Heart right ventricle (tissue), 16 donors: ENCODE measurements at regions not wholly inside any gene's neighbourhood (a gene's known extent, or its start where the extent isn't known, plus 50 kb on each side); places are given as distances from the start of the nearest gene placed in this dataset.

Experiments used
- ATAC-seq, 8 donors: fragments of 200-7000 bp; cut with Tn5 transposase; one replicate each; pipeline ENCODE4 v1.9.1; 2020; ENCODE audit warnings: mild to moderate bottlenecking in 8 of 8, moderate library complexity in 8 of 8, moderate number of reproducible peaks in 1 of 8
- DNase-seq, 2 donors: peaks; one replicate each; pipeline ENCODE4 v3.0.0-alpha.2; 2020
- H3K27ac ChIP-seq, 10 donors: fragments of 200-600 bp; sonication (generic) in 2 of 10; one replicate each; pipeline versions ENCODE4 v1.5.0 to v1.8.0; 2020 to 2022; ENCODE audit warnings: mild to moderate bottlenecking in 3 of 10
- H3K27me3 ChIP-seq, 7 donors: fragments of 200-600 bp; one replicate each; pipeline ENCODE4 v1.8.0; 2021 to 2022; ENCODE audit warnings: mild to moderate bottlenecking in 2 of 7
- H3K36me3 ChIP-seq, 9 donors: fragments of 200-600 bp; sonication (generic) in 1 of 9; one replicate each; pipeline versions ENCODE4 v1.5.0 to v1.8.0; 2020 to 2022; ENCODE audit warnings: mild to moderate bottlenecking in 2 of 9
- H3K4me1 ChIP-seq, 9 donors: fragments of 200-600 bp; sonication (generic) in 1 of 9; one replicate each; pipeline versions ENCODE4 v1.5.0 to v1.8.0; 2020 to 2022; ENCODE audit warnings: mild to moderate bottlenecking in 4 of 9
- H3K4me3 ChIP-seq, 10 donors: fragments of 200-600 bp; sonication (generic) in 2 of 10; one replicate each; pipeline versions ENCODE4 v1.5.0 to v1.8.0; 2020 to 2022; ENCODE audit warnings: mild to moderate bottlenecking in 7 of 10, moderate library complexity in 2 of 10
- H3K9me3 ChIP-seq, 11 donors: fragments of 200-600 bp in 10 of 11; sonication (generic) in 2 of 11; one replicate each; pipeline versions ENCODE4 v1.5.0 to v1.8.0; 2013 to 2022; ENCODE audit warnings: mild to moderate bottlenecking in 2 of 11, control low read depth in 1 of 11, moderate library complexity in 1 of 11
- WGBS, 2 donors: extraction: QIAGEN DNeasy Blood & Tissue Kit; methylation state at CpG; one replicate each; pipeline ENCODE4 v1.1.7; 2013; ENCODE audit warnings: inconsistent platforms in 1 of 2; 5-methylcytosine and 5-hydroxymethylcytosine counted together
- intact Hi-C, 10 donors: fragments of 100-400 bp; cut with DNase I; formaldehyde crosslinking; loops; one replicate each; pipeline versions ENCODE4 v1.11.1 to v1.14.2; 2022
- TF ChIP-seq, protein P1 (sequence below), 9 donors: fragments of 200-600 bp; sonication (generic) in 2 of 9; IDR thresholded peaks; one replicate each; pipeline versions ENCODE4 v1.5.0 to v1.8.0; 2021 to 2022; ENCODE audit warnings: antibody characterized with exemption in 9 of 9, mild to moderate bottlenecking in 5 of 9, moderate library complexity in 1 of 9
- donor health status: Arrhythmogenic right ventricular cardiomyopathy.
- donor health status: ischemic (EF 13 %, LVEDD 7.1; RV severe dilation, severe dysfunction).
- donor health status: healthy with polysubstance abuse.
- donor health status: DM: no; HTN: yes; CAD: no.
- donor health status: DM: no; HTN: no; CAD: no.
- donor health status: ischemic (EF 25% LVEDD 6.9; RV normal size, moderate dysfunction).
- donor health status: ischemic (EF 25% LVEDD 5.7; RV mildly dilated, moderate dysfunction).
- donor health status: healthy.
- donor health status: DM: yes; HTN: yes; CAD: no.
- donor health status: Ischemic cardiomyopathy.
- donor health status: ischemic (EF 35%, LVEDD 5.7; RV mildly dilated, moderate dysfunction).
- donor health status: nonischemic (EF 11% LVEDD 7.7; RV severe dilation, severe dysfunction).
- donor health status: DM: yes; HTN: yes; CAD: no.
- donor health status: PGD.
- donor health status: ischemic (EF 29% LVEDD 5.4; RV normal size, mild dysfunction).
- donor health status: nonischemic (EF 23%, LVEDD 6.1; RV moderate dilation, normal function).

DNA sequence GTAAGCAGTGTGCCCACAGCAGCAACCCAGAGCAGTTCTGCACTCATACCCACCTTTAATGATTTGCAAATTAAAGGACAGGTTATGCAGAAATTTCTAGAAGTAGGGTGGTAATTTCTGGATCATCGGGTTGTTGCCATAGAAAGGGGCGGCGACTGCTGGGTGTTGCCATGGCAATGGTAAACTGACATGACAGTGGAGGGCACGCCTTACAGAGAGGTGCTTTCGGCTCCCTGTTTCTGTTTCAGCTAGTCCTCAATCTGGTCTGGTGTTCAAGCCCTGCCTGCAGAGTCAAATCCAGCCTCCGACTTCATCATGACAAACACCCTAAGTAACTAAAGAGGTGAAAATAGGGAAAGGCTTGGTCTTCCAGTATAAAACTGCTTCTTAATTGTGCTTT lies 667.7 kb downstream of the SOCS6 start:
- DNase-seq (no peak), ATAC-seq (no peak)
- Histone ChIP-seq H3K36me3 (no peaks in the 10 kb centered on the region), H3K9me3 (peaks cover 0 to 8% (median 0%) of the 10 kb centered on the region in 11 donors), H3K4me1 (no peaks in the 10 kb centered on the region), H3K4me3 (no peak overlapping the region), H3K27me3 (no peaks in the 10 kb centered on the region), H3K27ac (no peak overlapping the region)
- 85 to 86% methylated on average over 6 of the region's 6 CpGs for WGBS, 2 donors
- TF ChIP-seq, protein P1, sequence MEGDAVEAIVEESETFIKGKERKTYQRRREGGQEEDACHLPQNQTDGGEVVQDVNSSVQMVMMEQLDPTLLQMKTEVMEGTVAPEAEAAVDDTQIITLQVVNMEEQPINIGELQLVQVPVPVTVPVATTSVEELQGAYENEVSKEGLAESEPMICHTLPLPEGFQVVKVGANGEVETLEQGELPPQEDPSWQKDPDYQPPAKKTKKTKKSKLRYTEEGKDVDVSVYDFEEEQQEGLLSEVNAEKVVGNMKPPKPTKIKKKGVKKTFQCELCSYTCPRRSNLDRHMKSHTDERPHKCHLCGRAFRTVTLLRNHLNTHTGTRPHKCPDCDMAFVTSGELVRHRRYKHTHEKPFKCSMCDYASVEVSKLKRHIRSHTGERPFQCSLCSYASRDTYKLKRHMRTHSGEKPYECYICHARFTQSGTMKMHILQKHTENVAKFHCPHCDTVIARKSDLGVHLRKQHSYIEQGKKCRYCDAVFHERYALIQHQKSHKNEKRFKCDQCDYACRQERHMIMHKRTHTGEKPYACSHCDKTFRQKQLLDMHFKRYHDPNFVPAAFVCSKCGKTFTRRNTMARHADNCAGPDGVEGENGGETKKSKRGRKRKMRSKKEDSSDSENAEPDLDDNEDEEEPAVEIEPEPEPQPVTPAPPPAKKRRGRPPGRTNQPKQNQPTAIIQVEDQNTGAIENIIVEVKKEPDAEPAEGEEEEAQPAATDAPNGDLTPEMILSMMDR (IDR thresholded peaks at IDR 0.05), result no peak
- intact Hi-C loops, result no loop called here

DNA sequence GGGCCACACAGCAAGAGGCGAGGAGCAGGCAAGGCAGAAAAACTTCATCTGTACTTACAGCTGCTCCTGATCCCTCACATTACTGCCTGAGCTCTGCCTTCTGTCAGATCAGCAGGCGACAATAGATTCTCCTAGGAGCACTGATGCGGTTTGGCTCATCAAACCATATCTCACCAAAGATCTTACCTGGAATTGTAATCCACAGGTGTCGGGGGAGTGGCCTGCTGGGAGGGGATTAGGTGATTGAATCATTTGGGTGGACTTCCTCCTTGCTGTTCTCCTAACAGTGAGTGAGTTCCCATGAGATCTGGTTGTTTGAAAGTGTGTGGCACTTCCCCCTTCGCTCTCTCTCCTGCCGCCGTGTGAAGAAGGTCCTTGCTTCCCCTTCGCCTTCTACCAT lies 647.3 kb downstream of the SOCS6 start:
- TF ChIP-seq, protein P1 (IDR thresholded peaks at IDR 0.05), result no peak
- Histone ChIP-seq H3K4me1 (no peaks in the 10 kb centered on the region), H3K9me3 (no peaks in the 10 kb centered on the region), H3K4me3 (no peak overlapping the region), H3K27ac (no peak overlapping the region), H3K36me3 (no peaks in the 10 kb centered on the region), H3K27me3 (no peaks in the 10 kb centered on the region)
- intact Hi-C loops, result no loop called here
- DNase-seq, result no peak
- WGBS, 2 donors, result 76 to 82% methylated on average over 8 of the region's 8 CpGs
- ATAC-seq, result no peak

- ATAC-seq (peak in 1 of 8 donors; percentile 29), DNase-seq (no peak)
- TF ChIP-seq, protein P1 (IDR thresholded peaks at IDR 0.05), result peak in 8 of 9 donors; percentile 14 to 64 (median 50)
- peaks cover 0 to 3% (median 0%) of the 10 kb centered on the region in 11 donors for H3K9me3 ChIP-seq
- intact Hi-C loops, result no loop called here
- 50 to 51% methylated on average over 7 of the region's 7 CpGs for WGBS, 2 donors
- H3K27me3 ChIP-seq, result no peaks in the 10 kb centered on the region
- no peaks in the 10 kb centered on the region for H3K4me1 ChIP-seq
- H3K36me3 ChIP-seq, result no peaks in the 10 kb centered on the region
- H3K27ac ChIP-seq, result no peak overlapping the region
- no peak overlapping the region for H3K4me3 ChIP-seq
Observed at GRCh38 chr18:70931942-70932814, 643.3 kb downstream of the SOCS6 start.

DNA sequence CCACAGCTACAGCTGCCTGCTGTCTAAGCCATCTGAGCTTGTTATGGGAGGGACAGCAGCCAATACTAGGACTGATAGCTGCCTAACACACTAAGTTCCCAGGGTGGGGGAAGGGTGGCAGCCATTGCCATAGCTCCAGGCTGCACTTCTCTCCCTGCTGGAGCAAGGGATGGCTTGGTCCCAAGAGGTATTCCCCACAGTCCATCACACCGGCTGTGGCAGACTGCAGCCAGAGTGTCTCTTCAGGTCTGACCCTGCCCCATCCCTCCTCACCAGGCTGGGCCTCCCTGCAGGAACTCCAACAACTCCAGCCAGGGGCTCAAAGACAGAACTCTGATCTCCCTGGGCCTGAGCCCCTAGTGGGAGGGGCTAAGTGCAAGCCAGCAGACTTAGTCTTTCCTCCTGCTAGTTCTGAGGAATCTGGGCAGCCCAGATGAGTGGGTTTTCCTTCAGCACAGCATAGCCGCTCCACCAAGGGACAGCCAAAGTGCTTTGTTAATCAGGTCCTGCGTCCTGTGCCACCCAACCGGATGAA lies 632.1 kb downstream of the SOCS6 start:
- H3K27ac ChIP-seq, result no peak overlapping the region
- no peak for DNase-seq
- TF ChIP-seq, protein P1 (IDR thresholded peaks at IDR 0.05), result no peak
- H3K36me3 ChIP-seq, result no peaks in the 10 kb centered on the region
- intact Hi-C loops, result no loop called here
- H3K27me3 ChIP-seq, result no peaks in the 10 kb centered on the region
- no peak overlapping the region for H3K4me3 ChIP-seq
- no peaks in the 10 kb centered on the region for H3K4me1 ChIP-seq
- WGBS, 2 donors, result 74 to 79% methylated on average over 4 of the region's 4 CpGs
- peaks cover 0 to 18% (median 0%) of the 10 kb centered on the region in 11 donors for H3K9me3 ChIP-seq
- no peak for ATAC-seq
